ENCODE measurements at regions not wholly inside any gene's neighbourhood (a gene's known extent, or its start where the extent isn't known, plus 50 kb on each side); places are given as distances from the start of the nearest gene placed in this dataset.

GRCh38 chr3:72296477-72297111, 511.6 kb upstream of the PROK2 start:
- ATAC-seq, result no peak
- POLR2A ChIA-PET, result no interaction called here

GRCh38 chr3:72295962-72296450, 511.1 kb upstream of the PROK2 start:
- Histone ChIP-seq H3K27me3 (ENCODE audit: control insufficient read depth, insufficient read depth, low read length) (no peaks in the 10 kb centered on the region; the same call in 1 of the 2 replicates), H3K27ac (ENCODE audit: low read length) (no peak overlapping the region), H3K9me3 (ENCODE audit: control insufficient read depth, insufficient read depth, low read depth, low read length) (no peaks in the 10 kb centered on the region), H3K4me3 (ENCODE audit: low read depth in 2 of 2, low read length in 2 of 2) (no peak overlapping the region), H3K4me1 (ENCODE audit: control insufficient read depth, insufficient read depth, low read length) (no peaks in the 10 kb centered on the region), H3K36me3 (ENCODE audit: control insufficient read depth, insufficient read depth, low read length) (no peaks in the 10 kb centered on the region)
- no peak for DNase-seq (ENCODE audit: low read depth, low spot score)
- POLR2A ChIA-PET, result no interaction called here
- ATAC-seq, result no peak
- no peak for TF ChIP-seq REST (IDR thresholded peaks at IDR 0.05; ENCODE audit: insufficient read depth in 1 of 2, low read depth in 2 of 2, low read length in 1 of 2)
- no peak for TF ChIP-seq POLR2AphosphoS5 (IDR thresholded peaks at IDR 0.05; ENCODE audit: low read depth, low read length)
- no peak for TF ChIP-seq SIN3A (IDR thresholded peaks at IDR 0.05; ENCODE audit: borderline replicate concordance, insufficient read depth, low read depth, low read length)
- TF ChIP-seq CTCF (IDR thresholded peaks at IDR 0.05), result no peak
- no peak for TF ChIP-seq TCF7L2 (IDR thresholded peaks at IDR 0.05; ENCODE audit: low read depth, low read length)
- BruUV-seq (replicated peaks), result no TSS peak
- in situ Hi-C loops (cut with HindIII; ENCODE audit: low pct_unique_long_range_greater_than_20kb, low sequenced_read_pairs) (no loop called here), intact Hi-C loops (cut with micrococcal nuclease; ENCODE audit: unreplicated experiment) (no loop called here)
- CTCF ChIA-PET, result no interaction called here

More at GRCh38 chr3:72296477-72297111, 511.6 kb upstream of the PROK2 start:
- no peaks in the 10 kb centered on the region for H3K36me3 ChIP-seq (ENCODE audit: control insufficient read depth, insufficient read depth, low read length)
- DNase-seq (ENCODE audit: low read depth, low spot score), result no peak
- no peak overlapping the region for H3K27ac ChIP-seq (ENCODE audit: low read length)
- TF ChIP-seq REST (IDR thresholded peaks at IDR 0.05; ENCODE audit: insufficient read depth in 1 of 2, low read depth in 2 of 2, low read length in 1 of 2) (no peak), TCF7L2 (IDR thresholded peaks at IDR 0.05; ENCODE audit: low read depth, low read length) (no peak), POLR2AphosphoS5 (IDR thresholded peaks at IDR 0.05; ENCODE audit: low read depth, low read length) (no peak), SIN3A (IDR thresholded peaks at IDR 0.05; ENCODE audit: borderline replicate concordance, insufficient read depth, low read depth, low read length) (no peak), CTCF (IDR thresholded peaks at IDR 0.05) (no peak)
- no peaks in the 10 kb centered on the region for H3K9me3 ChIP-seq (ENCODE audit: control insufficient read depth, insufficient read depth, low read depth, low read length)
- no peaks in the 10 kb centered on the region for H3K4me1 ChIP-seq (ENCODE audit: control insufficient read depth, insufficient read depth, low read length)
- CTCF ChIA-PET, result no interaction called here
- BruUV-seq (replicated peaks), result no TSS peak
- intact Hi-C loops (cut with micrococcal nuclease; ENCODE audit: unreplicated experiment), result no loop called here
- H3K27me3 ChIP-seq (ENCODE audit: control insufficient read depth, insufficient read depth, low read length), result no peaks in the 10 kb centered on the region; the same call in 1 of the 2 replicates
- in situ Hi-C loops (cut with HindIII; ENCODE audit: low pct_unique_long_range_greater_than_20kb, low sequenced_read_pairs), result no loop called here
- H3K4me3 ChIP-seq (ENCODE audit: low read depth in 2 of 2, low read length in 2 of 2), result no peak overlapping the region
